Right lobe of liver (tissue), 6 donors: ENCODE measurements at regions not wholly inside any gene's neighbourhood (a gene's known extent, or its start where the extent isn't known, plus 50 kb on each side); places are given as distances from the start of the nearest gene placed in this dataset.

ENCODE experiments used
- ATAC-seq, 4 donors: fragments of 200-7000 bp; cut with Tn5 transposase; one replicate each; pipeline ENCODE4 v1.9.1; 2020; ENCODE audit warnings: mild to moderate bottlenecking in 4 of 4, moderate library complexity in 4 of 4
- DNase-seq, 3 donors: peaks; one replicate each; pipeline ENCODE4 v3.0.0-alpha.2; 2020
- H3K27ac ChIP-seq, 3 donors: fragments of 200-600 bp; one replicate each; pipeline ENCODE4 v1.8.0; 2022
- H3K27me3 ChIP-seq, 2 donors: fragments of 200-600 bp; one replicate each; pipeline ENCODE4 v1.8.0; 2022
- H3K36me3 ChIP-seq, 4 donors: fragments of 200-600 bp; sonication (generic) in 1 of 4; one replicate each; pipeline versions ENCODE4 v1.5.1 to v1.8.0; 2017 to 2022; ENCODE audit warnings: control low read depth in 1 of 4
- H3K4me1 ChIP-seq, 4 donors: fragments of 200-600 bp; sonication (generic) in 1 of 4; one replicate each; pipeline versions ENCODE4 v1.5.1 to v1.8.0; 2017 to 2022; ENCODE audit warnings: control low read depth in 1 of 4
- H3K4me3 ChIP-seq, 3 donors: fragments of 200-600 bp; one replicate each; pipeline ENCODE4 v1.8.0; 2022
- H3K9me3 ChIP-seq, 4 donors: fragments of 200-600 bp; sonication (generic) in 1 of 4; one replicate each; pipeline versions ENCODE4 v1.5.1 to v1.8.0; 2017 to 2022; ENCODE audit warnings: control low read depth in 1 of 4
- CTCF ChIP-seq, 4 donors: fragments of 200-600 bp in 3 of 4; fragments of 450-650 bp in 1 of 4; IDR thresholded peaks; one replicate each; pipeline versions ENCODE4 v1.5.1 to v1.8.0; 2016 to 2022; ENCODE audit warnings: antibody characterized with exemption in 4 of 4, mild to moderate bottlenecking in 2 of 4
- POLR2A ChIP-seq: fragments of 450-650 bp; IDR thresholded peaks from one replicate; pipeline ENCODE4 v1.6.1; 2017; ENCODE audit warnings: antibody characterized with exemption, mild to moderate bottlenecking
- WGBS: methylation state at CpG from one replicate; pipeline ENCODE4 v1.1.6; 2018; ENCODE audit warnings: low coverage, low lambda C conversion rate; ENCODE audit not compliant: insufficient coverage; ENCODE audit errors: missing lambda C conversion rate; 5-methylcytosine and 5-hydroxymethylcytosine counted together
- intact Hi-C, 2 donors: fragments of 100-400 bp; cut with DNase I; formaldehyde crosslinking; loops; one replicate each; pipeline versions ENCODE4 v1.11.2 to v1.14.1; 2022
- donor health status: DM: no; HTN: yes; CAD: no.
- donor health status: DM: no; HTN: no; CAD: no.
- donor health status: DM: no; HTN: no; CAD: no.
- donor health status: DM: no; HTN: yes; CAD: no.
- donor health status: DM: no; HTN: yes; CAD: no.

DNA sequence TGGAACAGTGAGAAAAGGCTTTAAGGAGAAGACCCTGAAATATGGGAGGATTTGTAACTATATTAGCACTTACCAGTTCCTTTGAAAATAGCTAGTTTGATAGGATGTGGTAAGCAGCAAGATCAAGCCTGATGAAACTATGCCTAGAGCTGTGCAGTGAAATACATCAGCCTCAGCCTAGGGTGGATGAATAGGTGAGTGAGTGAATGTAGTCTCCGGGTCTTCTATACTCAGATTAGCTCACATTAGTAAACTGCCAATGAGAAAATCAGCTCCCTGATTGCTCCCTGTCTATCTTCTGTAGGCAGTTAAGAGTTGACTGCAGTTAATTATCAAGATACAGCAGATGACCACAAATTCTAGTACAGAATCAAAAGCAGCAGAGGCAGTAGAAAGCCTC lies 89.6 kb downstream of the ELAPOR2 start:
- WGBS: 30% methylated on average over 1 of the region's 1 CpG
- no peaks in the 10 kb centered on the region for H3K4me1 ChIP-seq
- no peak overlapping the region for H3K4me3 ChIP-seq
- no peaks in the 10 kb centered on the region for H3K27me3 ChIP-seq
- no peaks in the 10 kb centered on the region for H3K36me3 ChIP-seq
- DNase-seq: no peak
- no peak overlapping the region for H3K27ac ChIP-seq
- no peaks in the 10 kb centered on the region for H3K9me3 ChIP-seq
- no peak for ATAC-seq
- intact Hi-C loops: no loop called here
- TF ChIP-seq CTCF (IDR thresholded peaks at IDR 0.05): no peak
- TF ChIP-seq POLR2A: no peak

DNA sequence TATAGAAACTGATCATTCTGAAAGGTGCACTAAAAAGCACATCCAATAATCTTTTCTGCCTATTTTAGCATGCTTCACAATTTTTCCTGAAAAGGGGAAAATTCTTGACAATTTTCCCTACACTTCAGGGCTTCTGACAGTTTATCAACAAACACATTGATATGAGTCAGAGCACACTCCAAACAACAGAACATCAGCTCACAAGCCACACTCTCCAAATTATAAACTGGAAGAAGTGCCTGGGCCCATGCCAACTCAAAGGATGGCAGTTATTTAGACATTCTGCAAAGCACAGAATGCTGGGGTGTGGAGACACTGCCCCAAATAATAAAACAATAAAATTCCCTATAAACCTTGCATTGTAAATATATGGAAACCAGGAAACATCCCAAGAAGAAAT lies 90.8 kb downstream of the ELAPOR2 start:
- H3K4me1 ChIP-seq: no peaks in the 10 kb centered on the region

GRCh38 chr7:86966916-86967315 lies 92.5 kb downstream of the ELAPOR2 start:
- DNase-seq (no peak), ATAC-seq (no peak)
- WGBS: 55% methylated on average over 2 of the region's 2 CpGs
- no peak overlapping the region for H3K27ac ChIP-seq
- H3K27me3 ChIP-seq: no peaks in the 10 kb centered on the region
- no peak overlapping the region for H3K4me3 ChIP-seq
- no peaks in the 10 kb centered on the region for H3K9me3 ChIP-seq
- H3K4me1 ChIP-seq: no peaks in the 10 kb centered on the region
- no peaks in the 10 kb centered on the region for H3K36me3 ChIP-seq
- intact Hi-C loops: no loop called here
- TF ChIP-seq CTCF (IDR thresholded peaks at IDR 0.05): no peak
- TF ChIP-seq POLR2A: no peak

More for the DNA sequence above, 90.8 kb downstream of the ELAPOR2 start:
- no peak overlapping the region for H3K27ac ChIP-seq
- no peak for DNase-seq
- no peaks in the 10 kb centered on the region for H3K27me3 ChIP-seq
- no peaks in the 10 kb centered on the region for H3K36me3 ChIP-seq
- TF ChIP-seq CTCF (IDR thresholded peaks at IDR 0.05): no peak
- no peak for TF ChIP-seq POLR2A
- no peak overlapping the region for H3K4me3 ChIP-seq
- no peak for ATAC-seq
- intact Hi-C loops: no loop called here
- H3K9me3 ChIP-seq: no peaks in the 10 kb centered on the region

DNA sequence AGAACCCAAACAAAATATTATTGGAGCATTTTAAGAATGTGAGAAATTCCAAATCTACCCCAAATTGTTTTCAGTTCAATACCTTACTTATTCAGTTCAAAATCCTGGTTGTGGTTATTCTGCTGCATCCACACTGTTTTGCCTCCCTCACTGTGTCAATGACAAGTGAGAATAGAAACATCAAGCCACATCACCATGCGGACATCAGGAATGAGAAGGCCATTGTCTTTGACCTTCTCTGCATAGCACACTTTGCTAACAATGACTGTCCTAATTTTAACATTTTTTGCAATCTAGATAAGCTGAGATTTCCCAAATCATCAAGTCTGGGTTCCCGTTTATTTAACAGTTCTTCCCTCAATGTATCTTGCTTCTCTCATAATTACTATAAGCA lies 93.7 kb downstream of the ELAPOR2 start:
- 51% methylated on average over 2 of the region's 2 CpGs for WGBS

More for the DNA sequence above, 93.7 kb downstream of the ELAPOR2 start:
- Histone ChIP-seq H3K4me3 (no peak overlapping the region), H3K9me3 (no peaks in the 10 kb centered on the region), H3K36me3 (no peaks in the 10 kb centered on the region), H3K4me1 (no peaks in the 10 kb centered on the region), H3K27ac (no peak overlapping the region), H3K27me3 (no peaks in the 10 kb centered on the region)
- ATAC-seq (no peak), DNase-seq (no peak)
- TF ChIP-seq POLR2A (no peak), CTCF (IDR thresholded peaks at IDR 0.05) (no peak)
- intact Hi-C loops: no loop called here
